ENCODE measurements at regions not wholly inside any gene's neighbourhood (a gene's known extent, or its start where the extent isn't known, plus 50 kb on each side); places are given as distances from the start of the nearest gene placed in this dataset.

DNA sequence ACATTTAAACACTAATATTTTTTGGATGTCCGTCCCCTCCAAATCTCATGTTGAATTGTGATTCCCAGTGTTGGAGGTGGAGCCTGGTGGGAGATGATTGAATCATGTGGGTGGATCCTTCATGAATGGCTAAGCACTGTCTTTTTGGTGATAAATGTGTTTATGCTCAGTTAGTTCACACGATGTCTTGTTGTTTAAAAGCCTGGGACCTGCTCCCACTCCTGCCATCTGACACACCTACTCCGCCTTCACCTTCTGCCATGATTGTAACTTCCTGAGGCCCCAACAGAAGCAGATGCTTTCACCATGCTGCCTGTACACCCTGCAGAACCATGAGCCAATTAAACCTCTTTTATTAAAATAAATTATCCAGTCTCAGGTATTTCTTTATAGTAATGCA, 114.7 kb downstream of the TNFAIP3 start:
- TF ChIP-seq CTCF (IDR thresholded peaks at IDR 0.05; ENCODE audit: poor library complexity, severe bottlenecking) (no peak), EZH2 (IDR thresholded peaks at IDR 0.05; ENCODE audit: borderline replicate concordance, insufficient read depth, low read length, poor library complexity, severe bottlenecking) (no peak), SMC3 (conservative IDR thresholded peaks at IDR 0.05; ENCODE audit: poor library complexity) (no peak), MXI1 (conservative IDR thresholded peaks at IDR 0.05; ENCODE audit: poor library complexity, severe bottlenecking) (no peak), POLR2AphosphoS5 (IDR thresholded peaks at IDR 0.05) (no peak)

Data from neural cell (in vitro differentiated cells).